ENCODE measurements at regions not wholly inside any gene's neighbourhood (a gene's known extent, or its start where the extent isn't known, plus 50 kb on each side); places are given as distances from the start of the nearest gene placed in this dataset.

- DNase-seq, result no peak
Observed at GRCh38 chr13:84127597-84128128, 245.4 kb upstream of the SLITRK1 start.

DNA sequence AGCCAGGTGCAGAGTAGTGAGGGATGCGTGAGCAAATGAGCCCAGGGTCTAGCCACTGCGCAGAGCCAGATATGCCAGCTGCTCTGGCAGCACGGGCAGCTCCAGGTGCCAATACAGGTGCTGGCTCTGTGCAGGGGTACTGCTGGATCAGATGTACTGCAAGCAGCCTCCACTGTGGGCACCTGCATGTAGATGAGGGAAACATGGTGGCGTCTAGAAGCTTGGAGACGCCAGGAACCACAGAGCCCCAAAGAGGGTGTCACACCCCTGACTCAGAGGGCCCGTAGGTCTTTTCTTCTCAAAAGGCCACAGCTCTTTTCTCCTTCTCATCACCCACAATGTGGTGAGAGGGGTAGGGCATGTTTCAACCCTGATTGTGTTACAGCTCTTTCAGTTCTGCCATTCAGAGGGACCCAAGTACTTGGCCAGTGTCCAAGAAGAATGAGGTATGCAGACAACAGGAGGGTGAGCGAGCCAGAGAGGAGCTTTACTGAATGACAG is 244.4 kb upstream of the SLITRK1 start:
- no peak for DNase-seq

GRCh38 chr13:84121456-84121855 is 239.2 kb upstream of the SLITRK1 start:
- DNase-seq, result no peak

DNA sequence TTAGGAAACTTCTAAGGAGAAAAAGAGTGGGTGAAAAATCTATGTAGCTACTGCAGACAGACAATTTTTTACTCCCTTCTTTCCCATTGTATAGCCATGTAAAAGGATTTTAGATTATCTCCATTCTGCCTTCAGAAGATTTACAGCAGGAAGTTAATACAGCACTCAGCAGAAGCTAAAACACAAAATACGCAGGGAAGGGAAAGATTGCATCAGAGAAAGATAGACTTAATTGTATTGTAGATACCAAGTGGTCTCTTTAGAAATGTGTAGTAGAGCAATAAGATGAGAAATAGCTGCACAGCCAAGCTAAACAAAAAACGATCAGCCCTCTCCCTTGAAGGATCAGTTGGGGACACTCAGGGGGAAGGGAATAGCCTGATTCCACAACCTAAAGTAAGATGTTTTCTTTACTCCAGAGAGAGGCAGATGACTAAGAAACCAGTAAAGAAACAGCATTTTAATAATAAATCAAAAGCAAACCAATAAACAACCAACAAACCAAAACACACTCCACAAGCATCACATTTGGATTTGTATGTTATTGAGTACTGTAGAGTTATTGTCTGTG is 236.7 kb upstream of the SLITRK1 start:
- no peak for DNase-seq

DNA sequence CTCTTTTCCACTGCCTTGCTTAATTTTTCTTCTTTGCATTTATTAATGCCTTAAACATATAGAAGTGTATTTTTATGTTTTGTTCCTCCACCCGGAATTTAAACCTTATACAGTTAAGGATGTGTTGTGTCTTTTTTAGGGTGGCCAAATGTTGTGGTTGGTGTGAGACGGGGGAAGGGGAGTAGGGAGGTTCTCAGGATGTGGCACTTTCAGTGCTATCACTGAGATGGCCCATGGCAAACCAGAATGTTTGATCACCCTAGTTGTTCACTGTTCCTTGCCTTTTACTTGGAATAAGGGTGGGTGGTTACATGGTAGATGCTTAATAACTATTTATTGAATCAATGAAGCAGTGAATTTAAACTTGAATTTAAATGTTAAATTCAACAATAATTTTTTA is 216.0 kb upstream of the SLITRK1 start:
- DNase-seq, result no peak

DNA sequence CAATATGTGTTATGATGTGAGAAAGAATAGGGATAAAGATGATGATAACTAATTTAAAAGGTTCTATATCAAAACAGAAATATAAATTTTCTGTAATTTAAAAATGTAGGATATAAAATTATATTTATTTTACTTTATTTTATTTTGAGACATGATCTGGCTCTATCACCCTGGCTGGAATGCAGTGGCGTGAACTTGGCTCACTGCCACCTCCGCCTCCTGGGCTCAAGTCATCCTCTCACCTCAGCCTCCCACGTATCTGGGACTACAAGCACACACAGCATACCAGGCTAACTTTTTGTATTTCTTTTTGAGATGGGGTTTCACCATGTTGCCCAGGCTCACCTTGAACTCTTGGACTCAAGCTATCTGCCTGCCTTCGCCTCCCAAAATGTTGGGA is 214.9 kb upstream of the SLITRK1 start:
- no peak for DNase-seq

DNA sequence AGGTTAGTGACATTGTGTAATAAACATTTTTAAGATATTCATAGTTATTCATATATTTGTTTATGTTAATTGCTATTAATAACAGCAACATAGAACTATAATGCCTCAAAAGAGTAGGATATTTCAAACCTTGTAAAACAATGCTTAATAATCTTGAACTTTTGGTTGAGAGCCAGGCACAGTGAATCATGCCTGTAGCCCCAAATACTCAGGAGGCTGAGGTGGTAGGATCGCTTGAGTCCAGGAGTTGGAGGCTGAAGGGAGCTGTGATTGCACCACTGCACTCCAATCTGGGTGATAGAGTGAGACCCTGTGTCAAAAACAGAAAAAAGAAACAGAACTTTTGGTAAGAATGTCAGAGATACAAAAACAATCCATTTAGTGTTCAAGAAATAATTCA is 213.9 kb upstream of the SLITRK1 start:
- DNase-seq, result no peak

- DNase-seq, result no peak
Observed at GRCh38 chr13:84088996-84089395, 206.7 kb upstream of the SLITRK1 start.

GRCh38 chr13:84086847-84087162 is 204.5 kb upstream of the SLITRK1 start:
- DNase-seq, result no peak

- peak; percentile 8 for DNase-seq
Observed at GRCh38 chr13:84086098-84086846, 204.0 kb upstream of the SLITRK1 start.

DNA sequence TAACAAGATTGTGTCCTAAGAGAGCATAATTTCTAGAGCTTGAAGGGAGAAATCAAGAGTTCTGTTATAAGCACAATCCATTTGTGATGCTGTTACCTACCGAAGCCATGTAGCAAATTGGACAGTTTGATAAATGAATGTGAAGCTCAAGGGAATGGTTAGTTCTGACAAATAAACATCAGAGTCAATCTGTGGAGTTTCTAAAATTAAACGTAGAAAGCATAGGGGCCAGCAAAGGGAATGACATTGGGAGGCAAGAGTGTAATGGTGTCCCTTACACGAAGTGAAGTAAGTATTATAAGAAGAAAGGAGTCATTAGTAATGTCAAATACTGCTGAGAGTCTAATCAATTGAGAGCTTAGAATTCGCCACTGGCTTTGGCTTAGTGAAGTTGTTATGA is 200.2 kb upstream of the SLITRK1 start:
- no peak for DNase-seq

DNA sequence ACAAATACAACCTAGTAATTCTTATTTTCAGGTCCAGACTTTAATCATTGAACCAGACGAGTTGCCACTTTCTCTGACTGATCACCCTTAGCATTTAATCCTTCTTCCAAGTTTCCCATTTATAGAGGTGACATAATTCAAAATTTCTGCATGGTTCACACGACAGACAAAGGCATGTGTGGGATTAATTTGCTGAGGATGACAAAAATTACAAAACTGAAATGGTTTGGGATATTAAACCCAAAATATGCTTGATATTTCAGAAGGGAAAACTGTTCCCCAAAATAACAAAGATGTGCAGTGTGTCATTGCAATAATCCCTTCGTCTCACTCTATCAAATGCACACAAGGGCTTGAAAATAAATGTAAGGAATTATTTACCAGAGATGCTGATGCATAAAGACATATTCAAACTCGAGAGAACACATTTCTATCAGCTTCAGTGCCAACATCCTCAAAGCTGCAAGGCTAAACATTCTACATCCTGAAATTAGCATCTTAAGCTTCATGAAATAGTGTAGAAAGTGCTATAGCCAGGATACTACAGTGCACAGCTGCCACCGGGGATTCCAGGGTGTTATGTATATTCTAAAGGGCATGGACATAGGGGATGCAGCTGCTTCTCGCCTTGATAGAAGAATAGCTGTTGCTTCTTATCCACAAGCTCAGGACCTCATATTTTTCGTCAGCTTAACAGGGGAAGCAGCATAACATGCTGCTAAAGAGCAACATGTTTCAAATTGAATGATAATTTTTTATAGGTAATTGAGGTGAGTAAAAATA is 198.7 kb upstream of the SLITRK1 start:
- no peak for DNase-seq

DNA sequence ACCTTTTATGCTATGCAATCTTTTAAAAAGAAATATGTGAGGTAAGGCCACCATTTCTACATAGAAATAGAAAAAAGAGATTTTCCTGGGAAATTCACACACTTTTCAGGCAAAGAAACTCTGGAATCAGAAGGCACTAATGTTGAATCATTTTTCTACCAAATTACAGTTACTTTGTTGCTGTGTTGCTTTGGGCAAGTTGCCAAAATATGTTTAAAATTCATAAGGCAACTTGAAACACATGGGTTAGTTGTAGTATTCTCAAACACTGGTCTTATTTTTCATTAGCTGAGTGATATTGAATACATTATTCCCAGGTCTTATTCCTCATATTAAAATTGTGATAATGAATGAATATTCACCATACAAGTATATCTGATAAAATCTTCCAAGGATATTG is 195.0 kb upstream of the SLITRK1 start:
- DNase-seq, result no peak

- no peak for DNase-seq
Observed at GRCh38 chr13:84076280-84076679, 194.0 kb upstream of the SLITRK1 start.

- DNase-seq, result no peak
Observed at GRCh38 chr13:84050536-84050935, 168.3 kb upstream of the SLITRK1 start.

- DNase-seq, result no peak
Observed at GRCh38 chr13:84049443-84050219, 167.4 kb upstream of the SLITRK1 start.

DNA sequence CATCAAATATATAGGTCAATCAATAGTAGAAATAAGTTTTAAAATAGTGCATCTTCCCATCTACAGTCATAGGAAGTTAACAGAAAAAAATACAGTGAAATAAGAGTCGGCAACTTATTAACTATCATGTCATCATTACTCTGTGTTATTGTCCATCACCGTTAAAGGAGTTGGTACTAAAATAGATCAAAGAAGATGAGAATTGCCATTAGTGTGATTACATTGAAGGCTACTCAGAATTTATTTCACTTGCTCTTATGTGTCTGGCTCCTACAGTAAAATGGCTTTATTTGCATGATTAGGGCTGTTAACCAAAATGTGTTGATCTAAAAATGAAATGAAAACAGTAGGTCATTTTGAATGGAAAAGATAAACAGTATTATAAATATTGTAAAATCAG is 162.5 kb upstream of the SLITRK1 start:
- no peak for DNase-seq

- DNase-seq, result no peak
Observed at GRCh38 chr13:84038001-84038400, 155.7 kb upstream of the SLITRK1 start.

- DNase-seq, result no peak
Observed at GRCh38 chr13:84032116-84032515, 149.8 kb upstream of the SLITRK1 start.

DNA sequence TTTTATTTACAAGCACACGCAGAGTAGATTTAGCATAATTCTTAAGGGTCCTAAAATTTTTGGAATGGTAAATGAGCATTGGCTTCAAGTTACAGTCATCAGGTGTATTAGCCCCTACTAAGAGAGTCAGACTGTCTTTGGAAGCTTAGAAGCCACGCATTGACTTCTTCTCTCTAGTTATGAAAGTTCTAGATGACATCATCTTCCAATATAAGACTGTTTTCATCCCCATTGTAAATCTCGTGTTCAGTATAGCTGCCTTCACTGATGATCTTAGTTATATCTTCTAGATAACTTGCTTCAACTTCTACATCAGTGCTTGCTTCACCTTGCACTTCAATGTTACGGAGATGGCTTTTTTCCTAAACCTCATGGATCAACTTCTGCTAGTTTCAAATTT is 148.8 kb upstream of the SLITRK1 start:
- DNase-seq, result no peak

DNA sequence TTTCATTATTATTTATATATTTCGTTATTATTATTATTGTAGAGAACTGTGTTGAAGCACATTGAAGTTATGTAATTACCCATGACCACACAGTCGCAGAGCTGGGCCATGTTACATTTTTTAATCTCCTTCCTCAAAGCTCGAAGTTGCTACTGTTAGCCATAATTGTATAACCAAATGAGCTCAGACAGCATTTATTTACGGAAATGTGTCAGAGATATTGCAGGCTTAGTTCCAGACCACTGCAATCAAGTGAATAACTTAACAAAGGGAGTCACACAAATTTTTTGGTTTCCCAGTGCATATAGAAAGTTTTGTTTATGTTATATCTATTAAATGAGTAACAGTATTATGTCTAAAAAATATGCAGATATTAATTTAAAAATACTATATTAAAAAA is 147.1 kb upstream of the SLITRK1 start:
- no peak for DNase-seq

DNA sequence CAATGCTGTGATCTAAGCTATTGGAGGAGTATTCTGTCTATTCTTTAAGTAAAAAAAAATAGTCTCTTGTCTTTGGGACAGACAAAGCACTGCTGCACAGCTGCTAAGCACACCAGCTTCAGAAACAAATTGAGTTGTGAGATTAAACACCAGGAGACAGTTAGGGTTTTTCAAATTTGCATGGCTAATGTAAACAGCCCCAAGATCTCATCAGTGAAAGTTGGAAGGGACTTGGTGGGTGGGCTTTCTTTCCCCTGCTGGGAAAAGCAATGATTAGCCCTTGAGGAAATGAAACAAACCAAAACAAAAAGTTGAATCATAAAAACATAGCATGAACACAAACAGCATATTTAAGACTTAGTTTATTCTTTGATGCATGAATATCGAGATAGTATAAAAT is 143.6 kb upstream of the SLITRK1 start:
- no peak for DNase-seq

DNA sequence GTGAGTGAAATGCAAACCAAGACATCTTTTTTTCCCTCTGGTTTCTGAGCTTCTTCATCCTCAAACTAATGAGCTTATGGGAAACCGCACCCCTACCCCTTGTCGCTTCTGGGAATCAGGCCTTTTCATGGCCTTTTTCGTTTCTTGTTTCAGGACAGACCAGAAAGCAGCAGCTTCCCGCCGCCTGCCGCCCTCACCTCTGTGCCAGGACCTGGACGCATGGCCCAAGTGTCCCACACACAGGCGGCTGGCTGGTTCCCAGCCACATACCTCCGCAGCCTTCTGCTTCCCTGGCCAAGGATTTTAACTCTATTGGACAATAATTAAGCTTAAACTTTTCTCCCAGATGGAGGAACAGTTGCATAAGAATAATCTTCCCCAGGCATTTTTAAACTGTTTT is 114.1 kb upstream of the SLITRK1 start:
- no peak for DNase-seq

All from activated gamma-delta T cell (primary cell).